GM12878 (cell line): ENCODE measurements at regions not wholly inside any gene's neighbourhood (a gene's known extent, or its start where the extent isn't known, plus 50 kb on each side); places are given as distances from the start of the nearest gene placed in this dataset.

ENCODE experiments used
- ATAC-seq: fragments of 200-7000 bp; cut with Tn5 transposase; 3 replicates; pipeline ENCODE4 v1.9.1; 2020; ENCODE audit warnings: mild to moderate bottlenecking, moderate library complexity
- BruUV-seq: library from RNA; stranded (reverse); fragments of 400-500 nt; replicated peaks from 2 replicates; lab custom pipeline; 2021; lab: Mats Ljungman, UMichigan
- CTCF ChIA-PET: fragments of 300-600 bp; sonication (Branson Sonifier 250); formaldehyde crosslinking; extraction: SDS; loops from one replicate; lab custom pipeline; 2021; ENCODE audit warnings: inconsistent platforms; lab: Yijun Ruan, JAX
- POLR2A ChIA-PET: fragments of 350-600 bp; formaldehyde crosslinking; extraction: SDS; loops from one replicate; lab custom pipeline; 2021; ENCODE audit warnings: inconsistent platforms; lab: Charles Lee
- RAD21 ChIA-PET: fragments of 300-600 bp; sonication (Branson Sonifier 250); formaldehyde crosslinking; loops from one replicate; lab custom pipeline; 2023; ENCODE audit warnings: antibody characterized with exemption; ENCODE audit not compliant: unreplicated experiment; lab: Charles Lee
- SMC1A ChIA-PET: fragments of 300-600 bp; sonication (Branson Sonifier 250); formaldehyde crosslinking; loops from one replicate; lab custom pipeline; 2023; ENCODE audit not compliant: unreplicated experiment, uncharacterized antibody; lab: Charles Lee
- DNase-seq: peaks from one replicate; pipeline ENCODE4 v3.0.0-alpha.2; 2011; ENCODE audit warnings: low read depth, low spot score
- FAIRE-seq: peaks from 3 replicates; lab custom pipeline; 2011; peaks lifted over from hg19 to GRCh38; lab: Jason Lieb, UNC
- H2AFZ ChIP-seq: 2 replicates; pipeline ENCODE4 v1.6.0; 2011; ENCODE audit warnings: low read depth, low read length, control low read depth; ENCODE audit not compliant: control insufficient read depth
- H3K27ac ChIP-seq: 2 replicates; pipeline ENCODE4 v1.5.1; 2011; ENCODE audit warnings: control low read depth; ENCODE audit not compliant: control insufficient read depth, insufficient read depth
- H3K27me3 ChIP-seq, 2 experiments: replicated peaks in 1 of 2; 2 replicates each; pipeline versions ENCODE4 v1.6.0 to v1.6.1; 2011; ENCODE audit warnings: low read length in 1 of 2; ENCODE audit not compliant: control insufficient read depth in 2 of 2, insufficient read depth in 2 of 2
- H3K36me3 ChIP-seq, 2 experiments: 2 replicates each; pipeline ENCODE4 v1.5.1; 2011; ENCODE audit warnings: low read length in 1 of 2; ENCODE audit not compliant: control insufficient read depth in 2 of 2, insufficient read depth in 2 of 2
- H3K4me1 ChIP-seq: 2 replicates; pipeline ENCODE4 v1.6.1; 2011; ENCODE audit warnings: mild to moderate bottlenecking, low read length, moderate library complexity, mixed read lengths; ENCODE audit not compliant: control insufficient read depth, insufficient read depth
- H3K4me2 ChIP-seq: 2 replicates; pipeline ENCODE4 v1.6.0; 2011; ENCODE audit warnings: control low read depth; ENCODE audit not compliant: control insufficient read depth, insufficient read depth
- H3K4me3 ChIP-seq: fragments of 200-600 bp; sonication (generic); 2 replicates; pipeline ENCODE4 v1.5.1; 2016
- H3K79me2 ChIP-seq: 2 replicates; pipeline ENCODE4 v1.6.0; 2011; ENCODE audit warnings: low read length; ENCODE audit not compliant: control insufficient read depth, insufficient read depth
- H3K9ac ChIP-seq: 2 replicates; pipeline ENCODE4 v1.8.0; 2011; ENCODE audit warnings: low read length, control low read depth, mixed read lengths; ENCODE audit not compliant: control insufficient read depth, insufficient read depth
- H3K9me3 ChIP-seq: replicated peaks from 3 replicates; pipeline ENCODE4 v1.5.1; 2011; ENCODE audit warnings: mild to moderate bottlenecking, low read length; ENCODE audit not compliant: control insufficient read depth, insufficient read depth
- H4K20me1 ChIP-seq: 2 replicates; pipeline ENCODE4 v1.6.0; 2011; ENCODE audit not compliant: control insufficient read depth, insufficient read depth
- CBX3 ChIP-seq: fragments of 200-600 bp; sonication (generic); IDR thresholded peaks from 2 replicates; pipeline ENCODE4 v1.6.1; 2016; ENCODE audit warnings: low read depth, borderline replicate concordance
- CHD2 ChIP-seq: IDR thresholded peaks from 2 replicates; pipeline ENCODE4 v1.6.1; 2011; ENCODE audit warnings: low read depth, low read length, improper control_type of control experiment, borderline replicate concordance
- KAT2A ChIP-seq: conservative IDR thresholded peaks from 2 replicates; pipeline ENCODE4 v1.6.1; 2011; ENCODE audit warnings: low read depth, low read length; ENCODE audit not compliant: control insufficient read depth
- RCOR1 ChIP-seq: conservative IDR thresholded peaks from 2 replicates; pipeline ENCODE4 v1.6.1; 2012; ENCODE audit warnings: low read depth, low read length, improper control_type of control experiment
- SP1 ChIP-seq: IDR thresholded peaks from one replicate; pipeline ENCODE4 v1.6.1; 2011; ENCODE audit warnings: low read depth, low read length
- TCF3 ChIP-seq: IDR thresholded peaks from 2 replicates; pipeline ENCODE4 v1.6.1; 2012; ENCODE audit warnings: low read depth, mild to moderate bottlenecking, low read length, borderline replicate concordance; ENCODE audit not compliant: insufficient read depth
- ZNF622 ChIP-seq: fragments of 450-650 bp; IDR thresholded peaks from 2 replicates; pipeline ENCODE4 v1.6.1; 2017; ENCODE audit warnings: mild to moderate bottlenecking, inconsistent platforms
- WGBS: methylation state at CpG from one replicate; pipeline ENCODE4 v1.1.6; 2016; ENCODE audit warnings: low lambda C conversion rate; ENCODE audit not compliant: insufficient replicate concordance, insufficient coverage; ENCODE audit errors: missing lambda C conversion rate; 5-methylcytosine and 5-hydroxymethylcytosine counted together
- in situ Hi-C: fragments of 300-500 bp; cut with MboI; formaldehyde crosslinking; loops from 9 replicates; pipeline ENCODE4 v1.14.3; 2018; ENCODE audit warnings: mixed read lengths
- intact Hi-C: fragments of 100-400 bp; cut with micrococcal nuclease; formaldehyde crosslinking; loops from one replicate; pipeline ENCODE4 v1.14.2; 2022; ENCODE audit not compliant: unreplicated experiment
- TF ChIP-seq, protein P1 (sequence below): IDR thresholded peaks from 2 replicates; pipeline ENCODE4 v1.6.1; 2012; ENCODE audit warnings: mild to moderate bottlenecking, low read depth, low read length
- TF ChIP-seq, protein P2 (sequence below): IDR thresholded peaks from 2 replicates; pipeline ENCODE4 v1.6.1; 2012; ENCODE audit warnings: improper control_type of control experiment, low read depth, low read length; ENCODE audit not compliant: insufficient replicate concordance
- TF ChIP-seq, protein P3 (sequence below): fragments of 150-350 bp; IDR thresholded peaks from 2 replicates; pipeline ENCODE4 v1.6.1; 2014; ENCODE audit warnings: mild to moderate bottlenecking, low read depth, low read length
- TF ChIP-seq, protein P4 (sequence below): IDR thresholded peaks from 2 replicates; pipeline ENCODE4 v1.6.1; 2011; ENCODE audit warnings: borderline replicate concordance, low read depth, mild to moderate bottlenecking, moderate library complexity, mixed read lengths, low read length; ENCODE audit not compliant: insufficient read depth; ENCODE audit errors: extremely low read length

DNA sequence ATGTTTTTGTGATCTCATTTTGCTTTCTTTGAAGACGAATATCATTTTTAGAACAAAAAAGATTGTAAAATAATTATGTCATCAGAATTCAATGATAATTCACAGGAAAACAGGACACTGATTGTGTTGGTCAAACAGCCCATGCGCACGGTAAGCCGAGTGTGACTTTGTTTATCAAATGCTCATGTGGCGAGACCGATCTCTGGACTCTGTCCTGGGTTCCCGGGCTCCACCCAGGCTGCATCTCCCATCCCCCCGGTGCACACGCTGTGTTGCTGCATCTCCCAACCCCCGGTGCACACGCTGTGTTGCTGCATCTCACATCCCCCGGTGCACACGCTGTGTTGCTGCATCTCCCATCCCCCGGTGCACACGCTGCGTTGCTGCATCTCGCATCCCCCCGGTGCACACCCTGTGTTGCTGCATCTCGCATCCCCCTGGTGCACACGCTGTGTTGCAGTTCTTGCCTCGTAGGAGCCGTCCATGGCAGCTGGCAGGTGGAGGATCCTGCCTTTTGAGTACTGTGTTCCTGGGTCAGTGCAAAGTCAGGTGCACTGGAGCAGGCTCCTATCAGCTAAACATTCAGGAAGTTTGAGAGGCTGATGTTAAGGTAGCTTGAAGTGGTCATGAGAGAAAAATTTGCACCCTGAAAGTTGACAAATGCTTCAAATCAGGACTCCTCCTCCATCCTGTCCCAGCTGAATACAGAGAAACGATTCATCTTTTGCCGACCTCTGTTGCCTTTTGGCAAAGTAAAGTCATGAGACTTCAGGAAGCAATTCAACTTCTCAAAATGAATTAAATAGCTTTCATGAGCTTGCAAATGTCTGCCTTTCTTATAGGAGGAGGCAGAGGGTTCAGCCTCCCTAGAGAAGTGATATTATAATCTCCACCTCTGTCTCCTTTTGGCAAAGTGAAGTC lies 77.1 kb upstream of the FRMD1 start:
- Histone ChIP-seq H3K27ac (no peak overlapping the region), H3K4me1 (no peaks in the 10 kb centered on the region), H2AFZ (no peak overlapping the region), H3K9me3 (no peaks in the 10 kb centered on the region), H3K79me2 (no peaks in the 10 kb centered on the region), H3K27me3 (no peaks in the 10 kb centered on the region), H3K36me3 (no peaks in the 10 kb centered on the region), H3K9ac (no peak overlapping the region), H3K4me2 (no peak overlapping the region), H3K4me3 (no peak overlapping the region), H4K20me1 (no peaks in the 10 kb centered on the region)
- SMC1A ChIA-PET = no interaction called here
- CTCF ChIA-PET = no interaction called here
- POLR2A ChIA-PET = no interaction called here
- BruUV-seq = no TSS peak
- RAD21 ChIA-PET = no interaction called here
- ATAC-seq (no peak), DNase-seq (no peak), FAIRE-seq (no peak)
- intact Hi-C loops = loop anchor here (10.0 kb wide), 1 partner anchor 729 kb away; no protein-coding TSS in a partner anchor
- WGBS = 57% methylated on average over 24 of the region's 24 CpGs
- in situ Hi-C loops = no loop called here
- TF ChIP-seq, protein P1, sequence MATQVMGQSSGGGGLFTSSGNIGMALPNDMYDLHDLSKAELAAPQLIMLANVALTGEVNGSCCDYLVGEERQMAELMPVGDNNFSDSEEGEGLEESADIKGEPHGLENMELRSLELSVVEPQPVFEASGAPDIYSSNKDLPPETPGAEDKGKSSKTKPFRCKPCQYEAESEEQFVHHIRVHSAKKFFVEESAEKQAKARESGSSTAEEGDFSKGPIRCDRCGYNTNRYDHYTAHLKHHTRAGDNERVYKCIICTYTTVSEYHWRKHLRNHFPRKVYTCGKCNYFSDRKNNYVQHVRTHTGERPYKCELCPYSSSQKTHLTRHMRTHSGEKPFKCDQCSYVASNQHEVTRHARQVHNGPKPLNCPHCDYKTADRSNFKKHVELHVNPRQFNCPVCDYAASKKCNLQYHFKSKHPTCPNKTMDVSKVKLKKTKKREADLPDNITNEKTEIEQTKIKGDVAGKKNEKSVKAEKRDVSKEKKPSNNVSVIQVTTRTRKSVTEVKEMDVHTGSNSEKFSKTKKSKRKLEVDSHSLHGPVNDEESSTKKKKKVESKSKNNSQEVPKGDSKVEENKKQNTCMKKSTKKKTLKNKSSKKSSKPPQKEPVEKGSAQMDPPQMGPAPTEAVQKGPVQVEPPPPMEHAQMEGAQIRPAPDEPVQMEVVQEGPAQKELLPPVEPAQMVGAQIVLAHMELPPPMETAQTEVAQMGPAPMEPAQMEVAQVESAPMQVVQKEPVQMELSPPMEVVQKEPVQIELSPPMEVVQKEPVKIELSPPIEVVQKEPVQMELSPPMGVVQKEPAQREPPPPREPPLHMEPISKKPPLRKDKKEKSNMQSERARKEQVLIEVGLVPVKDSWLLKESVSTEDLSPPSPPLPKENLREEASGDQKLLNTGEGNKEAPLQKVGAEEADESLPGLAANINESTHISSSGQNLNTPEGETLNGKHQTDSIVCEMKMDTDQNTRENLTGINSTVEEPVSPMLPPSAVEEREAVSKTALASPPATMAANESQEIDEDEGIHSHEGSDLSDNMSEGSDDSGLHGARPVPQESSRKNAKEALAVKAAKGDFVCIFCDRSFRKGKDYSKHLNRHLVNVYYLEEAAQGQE = no peak
- TF ChIP-seq, protein P2, sequence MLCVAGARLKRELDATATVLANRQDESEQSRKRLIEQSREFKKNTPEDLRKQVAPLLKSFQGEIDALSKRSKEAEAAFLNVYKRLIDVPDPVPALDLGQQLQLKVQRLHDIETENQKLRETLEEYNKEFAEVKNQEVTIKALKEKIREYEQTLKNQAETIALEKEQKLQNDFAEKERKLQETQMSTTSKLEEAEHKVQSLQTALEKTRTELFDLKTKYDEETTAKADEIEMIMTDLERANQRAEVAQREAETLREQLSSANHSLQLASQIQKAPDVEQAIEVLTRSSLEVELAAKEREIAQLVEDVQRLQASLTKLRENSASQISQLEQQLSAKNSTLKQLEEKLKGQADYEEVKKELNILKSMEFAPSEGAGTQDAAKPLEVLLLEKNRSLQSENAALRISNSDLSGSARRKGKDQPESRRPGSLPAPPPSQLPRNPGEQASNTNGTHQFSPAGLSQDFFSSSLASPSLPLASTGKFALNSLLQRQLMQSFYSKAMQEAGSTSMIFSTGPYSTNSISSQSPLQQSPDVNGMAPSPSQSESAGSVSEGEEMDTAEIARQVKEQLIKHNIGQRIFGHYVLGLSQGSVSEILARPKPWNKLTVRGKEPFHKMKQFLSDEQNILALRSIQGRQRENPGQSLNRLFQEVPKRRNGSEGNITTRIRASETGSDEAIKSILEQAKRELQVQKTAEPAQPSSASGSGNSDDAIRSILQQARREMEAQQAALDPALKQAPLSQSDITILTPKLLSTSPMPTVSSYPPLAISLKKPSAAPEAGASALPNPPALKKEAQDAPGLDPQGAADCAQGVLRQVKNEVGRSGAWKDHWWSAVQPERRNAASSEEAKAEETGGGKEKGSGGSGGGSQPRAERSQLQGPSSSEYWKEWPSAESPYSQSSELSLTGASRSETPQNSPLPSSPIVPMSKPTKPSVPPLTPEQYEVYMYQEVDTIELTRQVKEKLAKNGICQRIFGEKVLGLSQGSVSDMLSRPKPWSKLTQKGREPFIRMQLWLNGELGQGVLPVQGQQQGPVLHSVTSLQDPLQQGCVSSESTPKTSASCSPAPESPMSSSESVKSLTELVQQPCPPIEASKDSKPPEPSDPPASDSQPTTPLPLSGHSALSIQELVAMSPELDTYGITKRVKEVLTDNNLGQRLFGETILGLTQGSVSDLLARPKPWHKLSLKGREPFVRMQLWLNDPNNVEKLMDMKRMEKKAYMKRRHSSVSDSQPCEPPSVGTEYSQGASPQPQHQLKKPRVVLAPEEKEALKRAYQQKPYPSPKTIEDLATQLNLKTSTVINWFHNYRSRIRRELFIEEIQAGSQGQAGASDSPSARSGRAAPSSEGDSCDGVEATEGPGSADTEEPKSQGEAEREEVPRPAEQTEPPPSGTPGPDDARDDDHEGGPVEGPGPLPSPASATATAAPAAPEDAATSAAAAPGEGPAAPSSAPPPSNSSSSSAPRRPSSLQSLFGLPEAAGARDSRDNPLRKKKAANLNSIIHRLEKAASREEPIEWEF = no peak
- TF ChIP-seq, protein P3, sequence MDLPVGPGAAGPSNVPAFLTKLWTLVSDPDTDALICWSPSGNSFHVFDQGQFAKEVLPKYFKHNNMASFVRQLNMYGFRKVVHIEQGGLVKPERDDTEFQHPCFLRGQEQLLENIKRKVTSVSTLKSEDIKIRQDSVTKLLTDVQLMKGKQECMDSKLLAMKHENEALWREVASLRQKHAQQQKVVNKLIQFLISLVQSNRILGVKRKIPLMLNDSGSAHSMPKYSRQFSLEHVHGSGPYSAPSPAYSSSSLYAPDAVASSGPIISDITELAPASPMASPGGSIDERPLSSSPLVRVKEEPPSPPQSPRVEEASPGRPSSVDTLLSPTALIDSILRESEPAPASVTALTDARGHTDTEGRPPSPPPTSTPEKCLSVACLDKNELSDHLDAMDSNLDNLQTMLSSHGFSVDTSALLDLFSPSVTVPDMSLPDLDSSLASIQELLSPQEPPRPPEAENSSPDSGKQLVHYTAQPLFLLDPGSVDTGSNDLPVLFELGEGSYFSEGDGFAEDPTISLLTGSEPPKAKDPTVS = no peak
- TF ChIP-seq KAT2A = no peak
- TF ChIP-seq TCF3 = no peak
- TF ChIP-seq CHD2 = no peak
- TF ChIP-seq, protein P4, sequence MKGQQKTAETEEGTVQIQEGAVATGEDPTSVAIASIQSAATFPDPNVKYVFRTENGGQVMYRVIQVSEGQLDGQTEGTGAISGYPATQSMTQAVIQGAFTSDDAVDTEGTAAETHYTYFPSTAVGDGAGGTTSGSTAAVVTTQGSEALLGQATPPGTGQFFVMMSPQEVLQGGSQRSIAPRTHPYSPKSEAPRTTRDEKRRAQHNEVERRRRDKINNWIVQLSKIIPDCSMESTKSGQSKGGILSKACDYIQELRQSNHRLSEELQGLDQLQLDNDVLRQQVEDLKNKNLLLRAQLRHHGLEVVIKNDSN = no peak
- no peak for TF ChIP-seq RCOR1
- no peak for TF ChIP-seq CBX3
- no peak for TF ChIP-seq ZNF622
- no peak for TF ChIP-seq SP1
